ENCODE measurements at regions not wholly inside any gene's neighbourhood (a gene's known extent, or its start where the extent isn't known, plus 50 kb on each side); places are given as distances from the start of the nearest gene placed in this dataset.

GRCh38 chr5:89268460-89268859 is 385.5 kb upstream of the MEF2C start:
- Mint-ChIP-seq H3K27me3 (ENCODE audit: unreplicated experiment) (no peaks in the 10 kb centered on the region), H3K4me1 (ENCODE audit: unreplicated experiment) (peaks cover 16% of the 10 kb centered on the region), H3K36me3 (ENCODE audit: unreplicated experiment) (no peaks in the 10 kb centered on the region), H3K9me3 (ENCODE audit: unreplicated experiment) (no peaks in the 10 kb centered on the region), H3K4me3 (ENCODE audit: unreplicated experiment) (no peak overlapping the region), H3K27ac (ENCODE audit: unreplicated experiment) (no peak overlapping the region)
- DNase-seq (ENCODE audit: extremely low spot score, unreplicated experiment) = no peak
- TF ChIP-seq CTCF (IDR thresholded peaks at IDR 0.05) = no peak

- H3K27me3 Mint-ChIP-seq (ENCODE audit: unreplicated experiment) = no peaks in the 10 kb centered on the region
- H3K4me3 Mint-ChIP-seq (ENCODE audit: unreplicated experiment) = no peak overlapping the region
- no peaks in the 10 kb centered on the region for H3K9me3 Mint-ChIP-seq (ENCODE audit: unreplicated experiment)
- no peak overlapping the region for H3K27ac Mint-ChIP-seq (ENCODE audit: unreplicated experiment)
- no peaks in the 10 kb centered on the region for H3K36me3 Mint-ChIP-seq (ENCODE audit: unreplicated experiment)
- H3K4me1 Mint-ChIP-seq (ENCODE audit: unreplicated experiment) = peaks cover 16% of the 10 kb centered on the region
- no peak for TF ChIP-seq CTCF (IDR thresholded peaks at IDR 0.05)
- DNase-seq (ENCODE audit: extremely low spot score, unreplicated experiment) = no peak
Measured at GRCh38 chr5:89267788-89268187, 384.8 kb upstream of the MEF2C start.

- H3K9me3 Mint-ChIP-seq (ENCODE audit: unreplicated experiment) = no peaks in the 10 kb centered on the region
- H3K4me3 Mint-ChIP-seq (ENCODE audit: unreplicated experiment) = no peak overlapping the region
- H3K27me3 Mint-ChIP-seq (ENCODE audit: unreplicated experiment) = no peaks in the 10 kb centered on the region
- no peak for DNase-seq (ENCODE audit: extremely low spot score, unreplicated experiment)
- H3K36me3 Mint-ChIP-seq (ENCODE audit: unreplicated experiment) = no peaks in the 10 kb centered on the region
- H3K27ac Mint-ChIP-seq (ENCODE audit: unreplicated experiment) = no peak overlapping the region
- TF ChIP-seq CTCF (IDR thresholded peaks at IDR 0.05) = no peak
- H3K4me1 Mint-ChIP-seq (ENCODE audit: unreplicated experiment) = peaks cover 13% of the 10 kb centered on the region
Measured at GRCh38 chr5:89265511-89266179, 382.7 kb upstream of the MEF2C start.

- no peaks in the 10 kb centered on the region for H3K9me3 Mint-ChIP-seq (ENCODE audit: unreplicated experiment)
- peaks cover 13% of the 10 kb centered on the region for H3K4me1 Mint-ChIP-seq (ENCODE audit: unreplicated experiment)
- no peaks in the 10 kb centered on the region for H3K27me3 Mint-ChIP-seq (ENCODE audit: unreplicated experiment)
- no peak overlapping the region for H3K4me3 Mint-ChIP-seq (ENCODE audit: unreplicated experiment)
- no peak for TF ChIP-seq CTCF (IDR thresholded peaks at IDR 0.05)
- no peak overlapping the region for H3K27ac Mint-ChIP-seq (ENCODE audit: unreplicated experiment)
- no peak for DNase-seq (ENCODE audit: extremely low spot score, unreplicated experiment)
- H3K36me3 Mint-ChIP-seq (ENCODE audit: unreplicated experiment) = no peaks in the 10 kb centered on the region
Measured at GRCh38 chr5:89263846-89264245, 380.9 kb upstream of the MEF2C start.

- H3K9me3 Mint-ChIP-seq (ENCODE audit: unreplicated experiment) = no peaks in the 10 kb centered on the region
- H3K36me3 Mint-ChIP-seq (ENCODE audit: unreplicated experiment) = no peaks in the 10 kb centered on the region
- DNase-seq (ENCODE audit: extremely low spot score, unreplicated experiment) = no peak
- no peak for TF ChIP-seq CTCF (IDR thresholded peaks at IDR 0.05)
- no peak overlapping the region for H3K4me3 Mint-ChIP-seq (ENCODE audit: unreplicated experiment)
- no peak overlapping the region for H3K27ac Mint-ChIP-seq (ENCODE audit: unreplicated experiment)
- H3K27me3 Mint-ChIP-seq (ENCODE audit: unreplicated experiment) = no peaks in the 10 kb centered on the region
- peaks cover 13% of the 10 kb centered on the region for H3K4me1 Mint-ChIP-seq (ENCODE audit: unreplicated experiment)
Measured at GRCh38 chr5:89262030-89262429, 379.0 kb upstream of the MEF2C start.
